ENCODE measurements at regions not wholly inside any gene's neighbourhood (a gene's known extent, or its start where the extent isn't known, plus 50 kb on each side); places are given as distances from the start of the nearest gene placed in this dataset.

DNA sequence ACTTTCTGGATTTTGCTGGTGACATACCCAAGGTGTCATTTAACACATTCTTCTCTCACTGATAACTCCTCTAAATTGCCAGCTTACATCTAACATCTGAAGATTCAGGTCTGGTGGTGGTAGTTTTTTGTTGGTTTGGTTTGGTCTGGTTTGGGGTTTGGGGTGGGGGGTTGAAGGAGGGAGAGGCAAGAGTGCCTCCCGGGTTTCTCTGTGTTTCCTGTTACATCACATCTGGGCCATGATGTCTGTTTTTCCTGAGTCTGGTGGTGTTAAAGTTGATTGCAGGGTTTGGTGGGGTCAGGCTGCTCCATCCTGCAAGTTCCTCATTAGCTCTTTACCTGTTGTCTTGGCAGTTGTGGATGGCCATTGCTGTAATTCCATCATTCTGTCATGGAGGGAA is 155.8 kb upstream of the UBL3 start:
- Histone ChIP-seq H3K4me3 (replicated peaks; ENCODE audit: low read depth, low read length) (no peak overlapping the region), H3K36me3 (ENCODE audit: control insufficient read depth, insufficient read depth, low read length) (no peaks in the 10 kb centered on the region), H3K27me3 (replicated peaks; ENCODE audit: control insufficient read depth, insufficient read depth, low read length) (no peaks in the 10 kb centered on the region; the same call in 1 of the 2 replicates)
- no peak for DNase-seq (ENCODE audit: extremely low read depth, insufficient read length)
- TF ChIP-seq, protein P1, sequence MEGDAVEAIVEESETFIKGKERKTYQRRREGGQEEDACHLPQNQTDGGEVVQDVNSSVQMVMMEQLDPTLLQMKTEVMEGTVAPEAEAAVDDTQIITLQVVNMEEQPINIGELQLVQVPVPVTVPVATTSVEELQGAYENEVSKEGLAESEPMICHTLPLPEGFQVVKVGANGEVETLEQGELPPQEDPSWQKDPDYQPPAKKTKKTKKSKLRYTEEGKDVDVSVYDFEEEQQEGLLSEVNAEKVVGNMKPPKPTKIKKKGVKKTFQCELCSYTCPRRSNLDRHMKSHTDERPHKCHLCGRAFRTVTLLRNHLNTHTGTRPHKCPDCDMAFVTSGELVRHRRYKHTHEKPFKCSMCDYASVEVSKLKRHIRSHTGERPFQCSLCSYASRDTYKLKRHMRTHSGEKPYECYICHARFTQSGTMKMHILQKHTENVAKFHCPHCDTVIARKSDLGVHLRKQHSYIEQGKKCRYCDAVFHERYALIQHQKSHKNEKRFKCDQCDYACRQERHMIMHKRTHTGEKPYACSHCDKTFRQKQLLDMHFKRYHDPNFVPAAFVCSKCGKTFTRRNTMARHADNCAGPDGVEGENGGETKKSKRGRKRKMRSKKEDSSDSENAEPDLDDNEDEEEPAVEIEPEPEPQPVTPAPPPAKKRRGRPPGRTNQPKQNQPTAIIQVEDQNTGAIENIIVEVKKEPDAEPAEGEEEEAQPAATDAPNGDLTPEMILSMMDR (IDR thresholded peaks at IDR 0.05; ENCODE audit: insufficient read depth, low read length, poor library complexity, severe bottlenecking), result no peak

DNA sequence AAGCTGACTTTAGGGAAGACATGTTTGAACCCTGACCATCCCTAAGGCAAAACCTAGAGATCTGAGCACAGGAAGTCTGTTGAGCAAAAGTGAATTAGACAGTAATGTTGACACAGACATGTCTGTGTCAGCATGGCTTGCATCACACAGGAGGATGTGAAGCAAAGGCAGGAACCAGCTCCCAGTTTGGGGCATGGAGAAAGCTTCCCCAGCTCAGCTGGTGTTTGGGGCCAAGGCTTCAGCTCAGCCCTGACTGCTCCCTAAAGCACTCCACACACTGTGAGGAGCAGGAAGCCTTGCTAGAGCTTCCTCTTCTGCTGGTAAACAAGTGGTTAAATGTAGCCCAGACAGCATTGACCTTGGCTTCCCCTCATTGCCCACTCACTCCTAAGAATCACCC is 153.8 kb upstream of the UBL3 start:
- no peak for DNase-seq (ENCODE audit: extremely low read depth, insufficient read length)

DNA sequence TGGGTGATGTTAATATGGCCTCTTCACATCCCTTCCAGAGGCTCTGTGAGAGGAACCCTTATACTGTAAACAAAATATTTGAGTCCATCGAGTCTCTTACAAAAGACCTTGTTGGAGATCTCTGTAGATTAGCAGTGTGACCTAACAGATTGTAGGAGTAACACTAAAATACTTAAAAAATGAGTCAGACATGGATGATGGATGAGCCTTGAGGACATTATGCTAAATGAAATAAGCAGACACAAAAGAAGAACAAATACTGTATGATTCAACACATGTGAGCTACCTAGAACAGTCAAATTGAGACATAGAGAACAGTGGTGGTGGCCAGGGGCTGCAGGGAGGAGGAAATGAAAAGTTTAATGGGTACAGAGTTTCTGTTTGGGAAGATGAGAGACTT is 152.2 kb upstream of the UBL3 start:
- no peak for DNase-seq (ENCODE audit: extremely low read depth, insufficient read length)
- Histone ChIP-seq H3K27me3 (replicated peaks; ENCODE audit: control insufficient read depth, insufficient read depth, low read length) (no peaks in the 10 kb centered on the region; the same call in 1 of the 2 replicates), H3K4me3 (replicated peaks; ENCODE audit: low read depth, low read length) (no peak overlapping the region), H3K36me3 (ENCODE audit: control insufficient read depth, insufficient read depth, low read length) (no peaks in the 10 kb centered on the region)
- TF ChIP-seq, protein P1 (IDR thresholded peaks at IDR 0.05; ENCODE audit: insufficient read depth, low read length, poor library complexity, severe bottlenecking), result no peak

More for the DNA sequence above, 153.8 kb upstream of the UBL3 start:
- Histone ChIP-seq H3K4me3 (replicated peaks; ENCODE audit: low read depth, low read length) (no peak overlapping the region), H3K36me3 (ENCODE audit: control insufficient read depth, insufficient read depth, low read length) (no peaks in the 10 kb centered on the region), H3K27me3 (replicated peaks; ENCODE audit: control insufficient read depth, insufficient read depth, low read length) (no peaks in the 10 kb centered on the region; the same call in 1 of the 2 replicates)
- TF ChIP-seq, protein P1 (IDR thresholded peaks at IDR 0.05; ENCODE audit: insufficient read depth, low read length, poor library complexity, severe bottlenecking), result no peak

DNA sequence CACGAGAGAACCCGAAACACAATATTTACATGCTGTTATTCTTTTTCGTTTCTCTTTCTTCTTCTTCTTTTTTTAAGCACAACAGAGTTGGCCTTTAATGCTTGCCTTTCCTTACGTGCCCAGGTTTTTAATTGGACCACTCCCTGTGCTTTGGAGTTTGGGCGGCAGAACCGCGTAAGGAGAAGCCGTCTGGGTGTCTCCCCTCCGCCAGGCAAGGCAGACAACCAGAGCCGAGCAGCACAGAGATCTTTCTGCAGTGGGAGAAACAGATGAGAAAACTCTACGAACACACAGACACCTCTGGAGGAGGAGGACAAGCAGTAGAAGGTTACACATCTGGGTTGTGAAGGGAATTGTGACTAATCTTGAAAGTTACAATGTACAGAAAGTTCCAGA is 150.0 kb upstream of the UBL3 start:
- DNase-seq (ENCODE audit: extremely low read depth, insufficient read length), result no peak
- H3K36me3 ChIP-seq (ENCODE audit: control insufficient read depth, insufficient read depth, low read length), result no peaks in the 10 kb centered on the region
- H3K27me3 ChIP-seq (replicated peaks; ENCODE audit: control insufficient read depth, insufficient read depth, low read length), result no peaks in the 10 kb centered on the region; the same call in 1 of the 2 replicates
- TF ChIP-seq, protein P1 (IDR thresholded peaks at IDR 0.05; ENCODE audit: insufficient read depth, low read length, poor library complexity, severe bottlenecking), result no peak
- no peak overlapping the region for H3K4me3 ChIP-seq (replicated peaks; ENCODE audit: low read depth, low read length)

DNA sequence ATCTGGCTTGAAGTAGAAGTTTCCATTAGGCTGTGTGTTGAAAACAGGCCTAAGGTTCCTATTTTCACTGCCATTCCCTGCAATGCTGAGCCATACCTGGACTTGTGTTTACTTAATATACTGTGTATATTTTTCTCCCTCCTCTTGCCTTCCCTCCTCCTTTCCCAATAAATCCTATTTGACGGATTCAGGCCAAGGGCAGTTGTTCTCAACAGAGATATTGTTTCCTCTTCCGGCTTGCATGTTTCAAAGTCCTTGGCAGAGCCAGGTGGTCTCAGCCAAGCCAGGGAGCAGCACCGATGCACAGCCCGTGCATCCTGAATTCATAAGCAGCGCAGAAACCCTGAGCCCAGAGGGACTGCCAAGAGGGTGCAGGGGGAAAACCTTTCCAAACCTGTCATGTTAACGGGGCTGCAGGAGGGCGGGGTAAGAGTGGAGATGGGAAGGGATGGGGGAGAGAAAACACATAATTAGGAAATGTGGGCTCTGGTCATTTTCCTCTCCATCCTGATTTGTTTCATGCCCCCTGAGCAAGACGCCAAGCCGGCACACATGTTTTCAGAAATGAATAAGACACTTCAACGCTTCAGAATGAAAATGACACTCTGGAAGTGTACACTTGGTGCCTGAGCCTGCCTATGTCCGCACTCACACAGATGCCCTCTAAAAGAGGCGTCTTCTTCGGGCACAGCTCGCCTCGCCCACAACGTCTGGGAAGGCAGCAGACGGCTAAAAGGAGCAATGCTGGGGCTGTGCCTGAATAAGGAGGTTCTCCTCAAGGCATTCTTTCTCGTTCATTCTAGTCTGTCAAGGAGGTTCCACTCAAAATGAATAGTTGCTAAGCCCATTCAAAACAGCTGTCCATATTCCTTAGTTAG is 149.3 kb upstream of the UBL3 start:
- H3K36me3 ChIP-seq (ENCODE audit: control insufficient read depth, insufficient read depth, low read length), result no peaks in the 10 kb centered on the region
- H3K27me3 ChIP-seq (replicated peaks; ENCODE audit: control insufficient read depth, insufficient read depth, low read length), result no peaks in the 10 kb centered on the region; the same call in 1 of the 2 replicates
- TF ChIP-seq, protein P1 (IDR thresholded peaks at IDR 0.05; ENCODE audit: insufficient read depth, low read length, poor library complexity, severe bottlenecking), result no peak

More for the DNA sequence above, 149.3 kb upstream of the UBL3 start:
- H3K4me3 ChIP-seq (replicated peaks; ENCODE audit: low read depth, low read length), result no peak overlapping the region
- DNase-seq (ENCODE audit: extremely low read depth, insufficient read length), result no peak
